ENCODE measurements at regions not wholly inside any gene's neighbourhood (a gene's known extent, or its start where the extent isn't known, plus 50 kb on each side); places are given as distances from the start of the nearest gene placed in this dataset.
A peak's percentile ranks its signal among the peaks of the same experiment; 100 is the strongest.

- DNase-seq (ENCODE audit: low spot score): no peak
- in situ Hi-C loops (cut with MboI; ENCODE audit: low pct_unique_long_range_greater_than_20kb, low sequenced_read_pairs, unreplicated experiment): no loop called here
- TF ChIP-seq CTCF (IDR thresholded peaks at IDR 0.05; ENCODE audit: extremely low read depth, insufficient read depth, missing control alignments): no peak
These were observed 353.2 kb upstream of the AGTR1 start for GRCh38 chr3:148344521-148344920.

- no peak for TF ChIP-seq CTCF (IDR thresholded peaks at IDR 0.05; ENCODE audit: extremely low read depth, insufficient read depth, missing control alignments)
- no peak for DNase-seq (ENCODE audit: low spot score)
- in situ Hi-C loops (cut with MboI; ENCODE audit: low pct_unique_long_range_greater_than_20kb, low sequenced_read_pairs, unreplicated experiment): no loop called here
These were observed 337.7 kb upstream of the AGTR1 start for GRCh38 chr3:148360051-148360450.

DNA sequence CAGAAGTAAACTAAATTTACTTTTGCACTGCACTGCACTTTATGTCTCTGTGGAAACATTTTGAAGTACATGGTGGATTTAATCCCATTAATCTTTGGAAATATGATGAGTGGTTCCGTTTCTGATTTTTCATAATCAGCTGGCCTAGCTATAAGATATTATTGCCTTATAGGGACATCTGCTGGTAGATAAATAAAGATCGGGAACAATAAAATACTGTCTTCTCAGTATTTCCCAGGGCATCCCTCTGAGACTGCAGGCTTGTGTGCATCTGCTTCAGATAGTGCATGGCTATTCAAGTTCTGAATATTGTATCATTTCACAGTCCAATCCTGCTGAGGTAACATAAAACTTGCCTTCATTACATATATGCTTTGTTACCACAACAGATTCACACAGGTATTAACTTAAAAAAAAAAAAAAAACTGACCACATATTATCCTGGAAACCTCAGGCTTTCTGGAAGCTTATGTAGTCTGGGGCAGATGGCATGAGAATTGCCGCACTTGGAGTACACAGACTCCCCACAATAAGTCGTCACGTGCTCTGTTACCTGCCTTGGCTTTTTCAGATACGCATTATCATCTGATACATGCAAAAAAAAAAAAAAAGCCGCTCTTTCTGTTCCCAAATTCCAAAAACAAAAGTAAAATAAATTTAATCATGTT is 330.8 kb upstream of the AGTR1 start:
- in situ Hi-C loops (cut with MboI; ENCODE audit: low pct_unique_long_range_greater_than_20kb, low sequenced_read_pairs, unreplicated experiment): no loop called here
- peak; percentile 25 for TF ChIP-seq CTCF (IDR thresholded peaks at IDR 0.05; ENCODE audit: extremely low read depth, insufficient read depth, missing control alignments)
- peak; percentile 4 for DNase-seq (ENCODE audit: low spot score)

GRCh38 chr3:148367756-148368155 is 329.9 kb upstream of the AGTR1 start:
- in situ Hi-C loops (cut with MboI; ENCODE audit: low pct_unique_long_range_greater_than_20kb, low sequenced_read_pairs, unreplicated experiment): no loop called here
- TF ChIP-seq CTCF (IDR thresholded peaks at IDR 0.05; ENCODE audit: extremely low read depth, insufficient read depth, missing control alignments): no peak
- no peak for DNase-seq (ENCODE audit: low spot score)

- DNase-seq (ENCODE audit: low spot score): no peak
- no peak for TF ChIP-seq CTCF (IDR thresholded peaks at IDR 0.05; ENCODE audit: extremely low read depth, insufficient read depth, missing control alignments)
- in situ Hi-C loops (cut with MboI; ENCODE audit: low pct_unique_long_range_greater_than_20kb, low sequenced_read_pairs, unreplicated experiment): no loop called here
These were observed 328.3 kb upstream of the AGTR1 start for GRCh38 chr3:148369381-148369780.

- in situ Hi-C loops (cut with MboI; ENCODE audit: low pct_unique_long_range_greater_than_20kb, low sequenced_read_pairs, unreplicated experiment): no loop called here
- no peak for DNase-seq (ENCODE audit: low spot score)
- no peak for TF ChIP-seq CTCF (IDR thresholded peaks at IDR 0.05; ENCODE audit: extremely low read depth, insufficient read depth, missing control alignments)
These were observed 325.4 kb upstream of the AGTR1 start for GRCh38 chr3:148372206-148372875.

Measured in GM13977 (cell line).